GM19438 (cell line): ENCODE measurements at regions not wholly inside any gene's neighbourhood (a gene's known extent, or its start where the extent isn't known, plus 50 kb on each side); places are given as distances from the start of the nearest gene placed in this dataset.
"Not testable (repeated sequence)": the region's sequence is repeated elsewhere in the genome, so short reads cannot be mapped to it uniquely, and the experiment has no call there.

Experiments used
- ATAC-seq: cut with Tn5 transposase; IDR thresholded peaks from one replicate; pipeline ENCODE4 v1.9.1; 2021; ENCODE audit warnings: low read depth; ENCODE audit not compliant: unreplicated experiment

DNA sequence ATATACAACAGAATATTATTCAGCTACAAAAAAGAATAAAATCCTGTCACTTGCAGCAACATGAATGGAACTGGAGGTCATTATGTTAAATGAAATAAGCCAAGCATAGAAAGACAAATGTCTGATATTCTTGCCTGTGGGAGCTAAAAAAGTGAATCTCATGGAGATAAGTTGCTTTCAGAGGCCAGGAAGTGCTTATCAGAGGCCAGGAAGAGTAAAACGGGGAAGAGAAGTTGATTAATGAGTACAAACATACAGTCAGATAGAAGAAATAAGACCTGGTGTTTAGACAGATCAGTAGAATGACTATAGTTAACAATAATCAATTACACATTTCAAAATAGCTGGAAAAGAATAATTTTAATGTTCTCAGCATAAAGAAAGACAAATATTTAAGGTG, 54.4 kb upstream of the CPHXL start:
- no peak for ATAC-seq

DNA sequence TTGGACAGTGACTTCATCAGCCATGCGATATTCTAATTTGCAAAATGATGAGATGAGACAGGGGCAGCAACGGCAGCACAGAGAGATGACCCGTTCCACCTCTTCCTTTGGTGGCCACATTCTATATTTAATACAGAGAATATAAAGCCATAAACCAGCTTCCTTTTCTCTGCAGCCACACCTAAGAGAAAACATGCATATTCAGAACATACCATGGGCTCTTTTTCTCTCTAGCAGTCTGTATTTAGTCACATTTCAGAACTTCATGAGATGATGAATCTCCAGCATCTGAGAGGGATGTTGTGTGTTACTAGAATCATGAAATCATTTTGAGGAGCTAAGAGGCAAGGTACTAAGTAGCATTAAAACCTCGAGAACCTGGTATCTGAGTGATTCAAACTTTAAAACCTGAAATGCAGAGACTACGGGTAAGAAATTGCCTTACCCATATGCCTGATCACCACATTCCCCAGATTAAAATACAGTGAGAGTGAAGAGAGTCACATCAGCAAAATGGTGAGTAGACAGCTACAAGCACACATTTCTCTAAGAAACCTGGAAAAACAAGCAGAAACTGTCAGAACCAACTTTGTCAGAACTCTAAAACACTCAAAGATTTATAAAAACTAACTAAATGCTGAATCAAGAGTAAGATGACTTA, 55.5 kb upstream of the CPHXL start:
- ATAC-seq = no peak

GRCh38 chr16:75787440-75787839, 61.1 kb upstream of the CPHXL start:
- peak; percentile 66 for ATAC-seq

DNA sequence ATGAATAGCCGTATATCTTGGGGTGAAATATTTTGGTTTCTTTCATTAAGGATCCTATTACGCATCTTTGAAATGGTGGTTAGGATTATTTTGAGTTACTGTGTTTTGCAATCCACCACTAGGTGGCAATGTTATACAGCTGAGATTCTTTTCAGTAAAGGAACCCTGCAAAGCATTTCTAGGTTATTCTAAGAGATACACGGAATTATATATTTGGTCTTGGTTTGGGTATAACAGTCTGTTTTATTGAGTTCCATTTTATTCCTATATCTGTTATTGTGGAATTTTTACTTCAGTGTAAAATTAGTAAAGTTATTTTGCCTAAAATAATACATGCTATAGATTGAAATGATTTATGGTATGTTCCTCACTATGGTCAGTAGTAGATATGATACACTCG, 62.9 kb upstream of the CPHXL start:
- ATAC-seq = peak; percentile 59

DNA sequence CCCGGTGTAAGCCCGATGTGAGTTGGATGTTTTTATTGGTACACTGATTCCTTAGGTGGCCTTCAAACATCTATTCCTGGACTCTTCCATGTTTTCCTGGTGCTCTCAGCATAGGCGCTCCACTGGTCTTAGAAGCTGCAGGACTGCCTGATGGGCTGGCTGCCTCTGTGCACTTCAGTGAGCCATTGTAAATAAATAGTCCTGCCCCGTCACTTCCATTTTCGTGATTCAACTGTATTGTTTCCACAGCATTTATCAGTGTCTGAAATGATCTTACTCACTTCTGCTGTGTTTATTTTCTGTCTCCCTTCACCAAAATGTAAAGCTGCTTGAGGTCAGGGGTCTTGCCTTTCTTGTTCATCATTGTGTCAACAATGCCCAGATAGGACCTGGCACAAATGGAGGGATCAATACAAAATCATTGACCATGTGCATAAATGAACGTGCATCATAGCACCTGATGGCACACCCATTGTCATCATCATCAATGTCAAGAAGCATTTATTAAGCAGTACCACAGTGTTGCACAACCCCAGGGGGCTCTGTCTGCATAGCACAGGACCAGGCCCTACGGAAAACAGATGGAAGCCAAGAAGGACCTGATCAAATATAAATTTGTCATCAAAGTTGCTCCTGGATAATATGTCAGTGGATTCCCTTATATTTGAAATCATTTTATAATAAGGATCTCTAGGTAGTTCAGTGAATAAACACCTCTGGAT, 66.6 kb upstream of the CPHXL start:
- ATAC-seq = no peak

DNA sequence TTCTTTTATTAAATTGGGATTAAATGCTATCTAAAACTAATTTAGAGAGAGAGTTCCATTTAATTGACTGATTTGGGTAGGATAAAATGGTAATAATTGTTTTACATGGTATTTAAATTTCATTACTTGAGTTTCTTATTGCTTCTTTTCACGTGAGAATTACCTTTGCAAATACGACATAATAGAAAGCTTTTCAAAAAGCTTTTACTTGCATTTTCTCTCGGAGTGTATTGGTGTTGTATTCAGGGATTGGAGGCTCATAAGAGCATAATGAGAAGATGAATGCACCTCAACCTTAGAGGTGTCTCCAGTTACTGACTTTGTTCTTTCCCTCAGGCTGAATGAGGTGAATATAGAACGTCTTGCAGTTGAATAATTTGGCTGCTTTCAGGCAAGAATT, 67.4 kb upstream of the CPHXL start:
- ATAC-seq = no peak

DNA sequence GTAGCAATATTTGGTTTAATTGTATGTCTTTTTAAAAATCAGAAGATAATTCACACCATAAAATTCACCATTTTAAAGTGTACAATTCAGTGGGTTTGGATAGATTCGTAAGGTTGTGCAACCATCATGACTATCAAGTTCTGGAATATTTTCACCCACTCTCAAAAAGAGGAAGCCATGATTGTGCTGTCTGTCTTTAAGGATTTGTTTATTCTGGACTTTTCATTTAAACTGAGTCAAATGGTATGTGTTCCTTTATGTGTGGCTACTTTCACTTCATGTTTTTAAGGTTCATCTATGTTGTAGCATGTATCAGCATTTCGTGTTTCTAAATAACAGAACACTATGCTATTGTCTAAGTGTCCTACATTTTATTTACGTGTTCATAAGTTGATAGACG, 68.1 kb upstream of the CPHXL start:
- ATAC-seq = no peak

- ATAC-seq = no peak
Observed at GRCh38 chr16:75798714-75799113, 72.4 kb upstream of the CPHXL start.

DNA sequence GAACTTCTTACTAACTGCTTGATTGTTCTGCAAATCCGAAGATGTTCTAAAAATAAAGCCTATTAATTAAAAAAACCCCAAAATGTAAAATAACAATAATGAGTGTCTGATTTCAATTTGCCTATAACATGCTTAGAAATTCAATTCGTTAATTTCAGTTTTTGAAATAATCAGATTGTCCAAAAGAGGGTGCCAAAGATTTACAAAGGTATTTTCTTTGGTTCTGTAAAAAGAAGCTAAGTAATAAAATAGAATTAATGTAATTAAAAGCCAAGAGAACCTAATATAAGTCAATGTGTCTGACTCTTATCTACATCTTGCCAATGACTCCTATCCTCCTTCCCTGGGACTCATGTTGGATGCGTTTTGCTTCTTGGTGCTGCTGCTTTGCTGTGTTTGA, 75.0 kb upstream of the CPHXL start:
- no peak for ATAC-seq

- no peak for ATAC-seq
Observed at GRCh38 chr16:75803753-75804152, 77.5 kb upstream of the CPHXL start.

GRCh38 chr16:75804368-75804767, 78.1 kb upstream of the CPHXL start:
- ATAC-seq = no peak

DNA sequence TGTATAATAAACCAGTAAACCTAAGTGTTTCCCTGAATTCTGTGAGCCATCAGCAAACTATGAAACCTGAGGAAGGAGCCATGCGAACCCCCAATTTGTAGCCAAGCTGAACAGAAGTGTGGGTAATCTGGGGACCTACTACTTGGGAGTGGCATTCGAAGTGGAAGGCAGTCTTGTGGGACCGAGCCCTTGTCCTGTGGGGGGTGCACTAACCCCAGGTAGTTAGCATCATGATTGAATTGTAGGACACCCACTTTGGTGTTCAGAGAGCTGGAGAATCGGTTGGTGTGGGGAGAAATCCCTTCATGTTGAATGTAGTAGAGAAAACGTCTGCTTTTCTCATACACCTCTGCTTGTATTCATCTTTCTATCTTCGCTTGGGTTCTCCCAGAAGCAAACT, 79.7 kb upstream of the CPHXL start:
- ATAC-seq = no peak

DNA sequence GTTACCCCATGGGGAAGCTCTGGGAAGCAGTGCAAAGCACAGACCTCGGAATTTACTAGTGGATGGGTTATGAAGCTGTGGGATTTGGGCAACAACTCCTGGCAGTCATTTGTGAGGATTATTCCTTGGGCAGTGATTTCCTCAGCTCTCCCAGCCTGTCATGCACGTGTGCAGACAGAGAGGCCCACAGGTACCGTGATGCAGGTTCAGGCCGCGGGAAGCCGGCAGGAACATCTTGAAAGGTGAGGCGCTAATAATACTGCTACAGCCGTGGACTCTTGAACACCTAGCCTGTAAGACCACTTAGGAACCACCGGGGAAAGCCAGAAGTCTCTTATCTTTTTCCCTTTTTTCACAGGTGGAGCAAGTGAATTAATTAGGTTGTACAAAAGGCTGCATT, 80.2 kb upstream of the CPHXL start:
- no peak for ATAC-seq

GRCh38 chr16:75810342-75810741, 84.1 kb upstream of the CPHXL start:
- ATAC-seq = no peak

DNA sequence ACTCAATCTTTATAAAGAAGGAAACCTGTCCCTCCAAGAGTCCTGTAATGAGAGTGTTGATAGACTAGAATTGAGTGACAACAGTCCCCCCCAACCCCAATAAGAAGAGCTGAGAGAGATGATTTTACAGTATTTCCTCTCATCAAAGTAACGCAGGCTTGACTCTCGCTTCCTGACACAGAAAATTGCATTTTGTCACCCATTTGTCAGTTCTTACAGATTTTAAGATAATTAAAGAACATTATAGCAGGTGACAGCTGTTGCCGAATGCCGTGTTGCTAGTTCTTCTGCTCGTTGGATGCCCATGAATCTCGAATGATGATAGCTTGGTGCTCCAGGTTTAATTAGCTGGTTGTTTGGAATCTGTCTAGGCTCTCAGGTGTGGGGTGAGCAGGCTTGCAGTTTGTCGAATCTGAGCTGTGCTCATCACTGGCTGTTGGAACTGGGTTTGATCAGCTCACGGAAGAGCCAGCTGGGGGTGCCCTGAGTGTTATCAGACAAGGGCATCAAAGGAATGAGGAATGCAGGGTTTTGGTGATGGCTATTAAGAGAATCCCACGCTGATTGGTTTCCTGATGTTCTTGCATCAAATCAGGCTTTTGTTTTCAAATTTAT, 84.8 kb upstream of the CPHXL start:
- no peak for ATAC-seq

DNA sequence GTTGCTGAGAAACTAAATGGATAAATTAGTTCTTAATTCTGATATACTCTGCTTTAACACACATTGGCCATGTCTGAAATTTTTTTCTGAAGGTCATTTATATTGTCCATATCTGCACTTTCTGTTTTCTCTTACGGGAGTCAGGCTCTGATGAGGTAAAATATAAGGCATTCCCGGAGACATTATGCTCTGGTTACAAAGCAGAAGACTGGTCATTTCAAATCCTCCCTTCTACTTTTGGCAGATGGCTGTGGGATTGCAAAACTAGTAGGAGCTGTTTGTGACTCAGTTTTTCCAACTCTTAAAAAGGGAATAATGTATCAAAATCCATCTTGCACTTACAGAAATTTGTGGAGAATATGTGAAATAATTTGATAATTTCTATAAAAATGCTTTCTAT, 92.2 kb upstream of the CPHXL start:
- ATAC-seq = no peak

DNA sequence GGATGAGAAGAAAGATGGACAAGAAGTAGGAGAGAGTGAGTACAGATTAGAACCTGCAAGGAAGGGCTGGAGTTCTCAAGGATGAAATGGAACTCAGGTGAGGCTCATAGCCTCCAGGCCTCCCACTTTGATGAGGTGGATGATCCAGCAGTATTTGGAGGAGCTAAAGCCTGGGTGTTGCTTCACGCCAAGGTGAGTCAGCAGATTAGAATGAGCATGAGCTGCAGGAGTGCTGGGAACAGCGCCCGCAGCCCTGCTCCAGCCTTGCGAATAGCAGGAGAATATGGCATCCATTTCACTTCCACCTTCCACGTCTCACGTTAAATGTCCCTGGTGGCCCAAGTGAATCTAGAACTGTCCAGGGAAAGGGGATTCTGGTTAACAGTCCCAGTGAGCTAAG, 94.4 kb upstream of the CPHXL start:
- ATAC-seq = no peak

DNA sequence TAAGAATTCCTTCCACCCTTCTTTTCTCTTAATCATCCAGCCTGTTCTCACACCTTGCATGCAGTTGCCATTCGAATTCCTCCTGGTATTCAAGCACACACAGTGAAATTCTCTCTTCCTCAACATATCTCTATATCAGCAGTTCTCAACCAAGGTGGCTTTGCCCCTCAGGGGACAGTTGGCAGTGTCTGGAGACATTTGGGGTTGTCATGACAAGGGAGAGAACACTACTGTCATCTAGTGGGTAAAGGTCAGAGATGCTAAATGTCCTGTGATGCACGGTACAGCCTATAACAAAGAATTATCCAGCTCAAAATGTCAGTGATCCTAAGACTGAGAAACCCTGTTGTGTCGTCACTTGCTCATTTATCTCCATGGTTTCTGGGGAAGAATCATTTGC, 94.8 kb upstream of the CPHXL start:
- ATAC-seq = no peak

DNA sequence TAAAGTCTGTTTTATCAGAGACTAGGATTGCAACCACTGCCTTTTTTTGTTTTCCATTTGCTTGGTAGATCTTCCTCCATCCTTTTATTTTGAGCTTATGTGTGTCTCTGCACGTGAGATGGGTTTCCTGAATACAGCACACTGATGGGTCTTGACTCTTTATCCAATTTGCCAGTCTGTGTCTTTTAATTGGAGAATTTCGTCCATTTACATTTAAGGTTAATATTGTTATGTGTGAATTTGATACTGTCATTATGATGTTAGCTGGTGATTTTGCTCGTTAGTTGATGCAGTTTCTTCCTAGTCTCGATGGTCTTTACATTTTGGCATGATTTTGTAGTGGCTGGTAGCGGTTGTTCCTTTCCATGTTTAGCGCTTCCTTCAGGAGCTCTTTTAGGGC, 99.5 kb upstream of the CPHXL start:
- ATAC-seq = not testable (repeated sequence)

GRCh38 chr16:75827372-75828038, 101.2 kb upstream of the CPHXL start:
- not testable (repeated sequence) for ATAC-seq

DNA sequence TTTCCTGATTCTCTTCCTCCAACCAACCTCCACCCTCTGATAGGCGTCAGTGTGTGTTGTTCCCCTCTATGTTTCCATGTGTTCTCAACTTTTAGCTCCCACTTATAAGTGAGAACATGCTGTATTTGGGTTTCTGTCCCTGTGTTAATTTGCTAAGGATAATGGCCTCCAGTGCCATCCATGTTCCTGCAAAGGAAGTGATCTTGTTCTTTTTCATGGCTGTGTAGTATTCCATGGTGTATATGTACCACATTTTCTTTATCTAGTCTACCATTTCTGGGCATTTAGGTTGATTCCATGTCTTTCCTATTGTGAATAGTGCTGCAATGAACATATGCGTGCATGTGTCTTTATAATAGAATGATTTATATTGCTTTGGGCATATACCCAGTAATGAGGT, 107.1 kb upstream of the CPHXL start:
- ATAC-seq = not testable (repeated sequence)
